Esophagus squamous epithelium (tissue), 5 donors: ENCODE measurements at regions not wholly inside any gene's neighbourhood (a gene's known extent, or its start where the extent isn't known, plus 50 kb on each side); places are given as distances from the start of the nearest gene placed in this dataset.

Experiments
- DNase-seq: peaks from one replicate; lab custom pipeline; 2025; lab: John Stamatoyannopoulos, UW
- H3K27ac ChIP-seq, 4 donors: fragments of 200-600 bp; sonication (generic); one replicate each; pipeline ENCODE4 v1.5.1; 2016 to 2019; ENCODE audit warnings: mild to moderate bottlenecking in 1 of 4
- H3K27me3 ChIP-seq, 4 donors: fragments of 200-600 bp; sonication (generic); 1 replicate in 3 of 4; 2 replicates in 1 of 4; pipeline versions ENCODE4 v1.5.1 to v1.6.0; 2017 to 2021; ENCODE audit warnings: antibody characterized with exemption in 1 of 4
- H3K36me3 ChIP-seq, 3 donors: fragments of 200-600 bp; sonication (generic); one replicate each; pipeline ENCODE4 v1.5.1; 2016 to 2019
- H3K4me1 ChIP-seq, 3 donors: fragments of 200-600 bp; sonication (generic); one replicate each; pipeline ENCODE4 v1.5.1; 2017 to 2019
- H3K4me3 ChIP-seq, 4 donors: fragments of 200-600 bp; sonication (generic); 1 replicate in 3 of 4; 2 replicates in 1 of 4; pipeline ENCODE4 v1.5.1; 2016 to 2019; ENCODE audit warnings: mild to moderate bottlenecking in 2 of 4, moderate library complexity in 1 of 4
- H3K9me3 ChIP-seq, 3 donors: fragments of 200-600 bp; sonication (generic); one replicate each; pipeline ENCODE4 v1.5.1; 2016 to 2019
- CTCF ChIP-seq, 6 experiments: fragments of 450-650 bp in 4 of 6; fragments of 200-600 bp in 2 of 6; sonication (generic) in 2 of 6; IDR thresholded peaks; one replicate each; pipeline ENCODE4 v1.5.1; 2016 to 2019; ENCODE audit warnings: antibody characterized with exemption in 6 of 6, mild to moderate bottlenecking in 4 of 6, moderate library complexity in 4 of 6
- POLR2A ChIP-seq, 4 donors: fragments of 450-650 bp; IDR thresholded peaks; one replicate each; pipeline ENCODE4 v1.6.1; 2017; ENCODE audit warnings: antibody characterized with exemption in 4 of 4, mild to moderate bottlenecking in 4 of 4, moderate library complexity in 3 of 4
- WGBS, 2 donors: methylation state at CpG; one replicate each; pipeline ENCODE4 v1.1.5; 2018; 5-methylcytosine and 5-hydroxymethylcytosine counted together
- intact Hi-C: fragments of 100-400 bp; cut with DNase I; formaldehyde crosslinking; loops from one replicate; pipeline ENCODE4 v1.15.0; 2022
- donor health status: DM: yes; HTN: yes; CAD: no.

DNA sequence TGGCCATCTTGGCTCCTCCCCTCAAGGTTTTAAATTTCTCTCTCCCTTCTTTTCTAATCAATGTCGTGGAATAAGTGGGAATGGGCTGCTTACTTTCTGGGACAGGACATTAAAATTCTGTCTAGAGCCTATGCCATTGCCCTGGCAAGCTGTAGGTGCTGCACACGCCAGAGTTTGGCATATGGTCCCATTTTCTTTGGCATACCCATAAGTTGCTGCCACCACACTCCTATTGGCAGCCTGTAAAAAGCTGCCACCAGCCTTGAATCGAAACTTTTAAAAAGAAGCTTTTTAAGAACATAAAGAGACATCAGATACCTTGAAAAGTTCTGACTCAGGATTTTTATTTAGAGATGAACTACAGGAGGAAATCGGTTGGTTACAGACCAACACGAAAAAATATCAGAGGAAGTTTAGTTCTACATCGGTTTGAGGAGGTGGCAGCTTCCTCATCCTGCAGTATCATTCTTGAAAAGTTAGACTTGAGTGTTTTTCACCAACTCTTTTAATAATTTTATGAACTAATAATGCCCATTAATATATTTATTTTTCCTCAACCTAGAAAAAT lies 517.8 kb upstream of the ANO5 start:
- intact Hi-C loops = no loop called here
- Histone ChIP-seq H3K27ac (no peak overlapping the region), H3K4me1 (no peaks in the 10 kb centered on the region), H3K9me3 (no peaks in the 10 kb centered on the region), H3K27me3 (no peaks in the 10 kb centered on the region), H3K36me3 (no peaks in the 10 kb centered on the region), H3K4me3 (no peak overlapping the region)
- no peak for TF ChIP-seq CTCF (IDR thresholded peaks at IDR 0.05)
- TF ChIP-seq POLR2A (IDR thresholded peaks at IDR 0.05) = no peak
- DNase-seq = no peak
- WGBS, 2 donors = 66 to 68% methylated on average over 6 of the region's 6 CpGs

DNA sequence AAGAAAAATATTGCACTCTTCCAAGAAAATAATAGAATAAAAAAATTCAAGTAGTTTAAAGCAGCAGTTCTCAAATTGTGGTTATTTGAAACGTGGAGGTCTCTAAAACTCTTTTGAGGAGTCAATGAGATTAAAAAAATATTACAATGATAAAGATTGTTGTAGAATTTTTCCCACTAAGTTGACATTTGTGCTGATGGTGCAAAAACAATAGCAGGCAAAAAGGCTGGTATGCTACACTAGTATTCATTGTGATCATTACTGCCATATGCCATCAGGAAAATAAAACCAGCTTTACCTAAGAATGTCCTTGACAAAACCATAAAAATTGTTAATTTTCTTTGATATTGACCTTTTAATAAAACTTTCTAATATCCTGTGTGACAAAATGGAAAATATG lies 505.2 kb upstream of the ANO5 start:
- Histone ChIP-seq H3K4me3 (no peak overlapping the region), H3K4me1 (no peaks in the 10 kb centered on the region), H3K36me3 (no peaks in the 10 kb centered on the region), H3K27me3 (no peaks in the 10 kb centered on the region), H3K9me3 (no peaks in the 10 kb centered on the region), H3K27ac (no peak overlapping the region)
- intact Hi-C loops = no loop called here
- TF ChIP-seq CTCF (IDR thresholded peaks at IDR 0.05) (no peak), POLR2A (IDR thresholded peaks at IDR 0.05) (no peak)
- WGBS, 2 donors = 33 to 38% methylated on average over 1 of the region's 1 CpG
- no peak for DNase-seq

DNA sequence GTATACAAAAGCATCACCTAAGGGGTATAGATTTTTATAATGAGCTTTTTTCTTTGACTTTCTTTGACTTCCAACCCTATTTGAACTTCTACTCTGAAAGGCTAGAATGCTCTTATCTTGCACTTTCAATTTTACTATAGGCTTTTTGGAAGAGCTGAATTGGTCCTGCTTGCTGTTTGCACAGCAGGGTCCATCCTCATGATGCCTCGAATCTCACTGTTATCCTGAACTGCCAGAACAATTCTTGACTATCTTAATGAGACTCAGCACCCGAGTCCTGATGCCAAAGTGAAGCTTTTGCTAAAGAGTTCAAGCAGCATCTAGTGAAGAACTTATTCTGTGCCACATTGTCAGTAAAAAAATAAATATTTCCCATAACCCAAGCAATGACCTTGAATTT lies 488.3 kb upstream of the ANO5 start:
- TF ChIP-seq CTCF (IDR thresholded peaks at IDR 0.05) (no peak), POLR2A (IDR thresholded peaks at IDR 0.05) (no peak)
- Histone ChIP-seq H3K36me3 (no peaks in the 10 kb centered on the region), H3K4me3 (no peak overlapping the region), H3K27ac (no peak overlapping the region), H3K4me1 (no peaks in the 10 kb centered on the region), H3K27me3 (no peaks in the 10 kb centered on the region), H3K9me3 (no peaks in the 10 kb centered on the region)
- intact Hi-C loops = no loop called here
- DNase-seq = no peak
- 24 to 47% methylated on average over 2 of the region's 2 CpGs for WGBS, 2 donors

GRCh38 chr11:21707116-21707739 lies 485.7 kb upstream of the ANO5 start:
- no peaks in the 10 kb centered on the region for H3K9me3 ChIP-seq
- intact Hi-C loops = no loop called here
- TF ChIP-seq CTCF (IDR thresholded peaks at IDR 0.05) = no peak
- H3K4me3 ChIP-seq = no peak overlapping the region
- H3K4me1 ChIP-seq = peaks cover 0 to 10% (median 0%) of the 10 kb centered on the region in 3 donors
- H3K27me3 ChIP-seq = no peaks in the 10 kb centered on the region
- no peak overlapping the region for H3K27ac ChIP-seq
- WGBS, 2 donors = 13 to 17% methylated on average over 2 of the region's 2 CpGs
- no peak for DNase-seq
- no peaks in the 10 kb centered on the region for H3K36me3 ChIP-seq

DNA sequence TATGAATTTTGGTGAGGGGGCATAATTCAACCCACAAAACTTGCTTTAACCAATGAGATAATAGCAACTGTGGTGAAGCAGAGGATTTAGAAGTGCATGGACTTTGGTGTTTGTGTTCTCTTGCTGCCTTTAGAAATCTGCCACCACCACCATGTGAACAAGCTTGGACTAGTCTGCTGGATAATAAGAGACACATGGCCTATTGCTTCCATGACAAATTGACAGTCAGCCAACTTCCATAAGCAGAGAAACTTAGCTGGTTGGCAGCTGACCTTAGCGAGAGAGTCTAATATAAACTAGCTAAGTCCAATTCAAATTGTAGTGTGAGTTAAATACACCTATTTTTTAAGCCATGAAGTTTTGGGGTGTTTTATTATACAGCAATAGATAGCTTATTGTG lies 482.1 kb upstream of the ANO5 start:
- no peaks in the 10 kb centered on the region for H3K27me3 ChIP-seq
- H3K4me3 ChIP-seq = no peak overlapping the region
- TF ChIP-seq CTCF (IDR thresholded peaks at IDR 0.05) = no peak
- TF ChIP-seq POLR2A (IDR thresholded peaks at IDR 0.05) = no peak
- H3K36me3 ChIP-seq = no peaks in the 10 kb centered on the region
- H3K27ac ChIP-seq = no peak overlapping the region
- no peak for DNase-seq
- H3K9me3 ChIP-seq = no peaks in the 10 kb centered on the region
- peaks cover 0 to 10% (median 0%) of the 10 kb centered on the region in 3 donors for H3K4me1 ChIP-seq
- intact Hi-C loops = no loop called here
- WGBS, 2 donors = 25 to 31% methylated on average over 1 of the region's 1 CpG
